COR-L47 (cell line): ENCODE measurements at regions not wholly inside any gene's neighbourhood (a gene's known extent, or its start where the extent isn't known, plus 50 kb on each side); places are given as distances from the start of the nearest gene placed in this dataset.

Experiments used
- DNase-seq: peaks from one replicate; lab custom pipeline; 2025; lab: John Stamatoyannopoulos, UW

DNA sequence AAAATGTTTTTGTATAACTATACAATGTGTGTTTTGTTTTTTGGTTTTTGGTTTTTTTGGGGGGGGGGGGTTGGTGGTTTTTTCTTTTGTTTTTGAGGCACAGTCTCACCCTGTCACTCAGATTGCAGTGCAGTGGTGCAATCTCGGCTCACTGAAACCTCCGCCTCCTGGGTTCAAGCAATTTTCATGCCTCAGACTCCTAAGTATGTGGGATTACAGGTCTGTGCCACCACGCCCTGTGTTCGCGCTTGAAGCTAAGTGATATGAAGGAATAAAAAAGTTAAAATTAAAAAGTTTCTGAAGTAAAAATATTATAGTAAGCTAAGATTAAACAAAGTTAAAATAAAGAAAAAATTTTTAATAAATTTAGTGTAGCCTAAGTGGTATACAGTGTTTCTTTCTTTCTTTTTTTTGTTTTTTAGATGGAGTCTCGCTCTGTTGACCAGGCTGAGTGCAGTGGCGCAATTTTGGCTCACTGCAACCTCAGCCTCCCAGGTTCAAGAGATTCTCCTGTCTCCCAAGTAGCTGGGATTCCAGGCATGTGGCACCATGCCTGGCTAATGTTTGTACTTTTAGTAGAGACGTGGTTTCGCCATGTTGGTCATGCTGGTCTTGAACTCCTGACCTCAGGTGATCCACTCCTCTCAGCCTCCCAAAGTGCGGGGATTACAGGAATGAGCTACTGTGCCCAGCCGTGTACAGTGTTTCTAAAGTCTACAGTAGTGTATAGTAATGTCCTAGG is 53.9 kb upstream of the TEX55 start:
- no peak for DNase-seq

DNA sequence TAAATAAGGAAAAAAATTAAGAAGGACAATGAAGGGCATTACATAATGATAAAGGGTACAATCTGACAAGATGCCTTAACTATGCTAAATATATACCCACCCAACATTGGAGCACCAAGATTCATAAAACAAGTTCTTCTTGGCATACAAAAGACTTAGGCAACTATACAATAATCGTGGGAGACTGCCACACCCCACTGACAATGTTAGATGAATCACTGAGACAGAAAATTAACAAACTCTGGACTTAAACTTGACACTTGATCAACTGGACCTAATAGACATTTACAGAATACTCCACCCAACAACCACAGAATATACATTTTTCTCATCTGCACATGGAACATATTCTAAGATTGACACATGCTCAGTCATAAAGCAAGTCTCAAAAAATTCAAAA is 53.2 kb upstream of the IGSF11 start:
- no peak for DNase-seq

DNA sequence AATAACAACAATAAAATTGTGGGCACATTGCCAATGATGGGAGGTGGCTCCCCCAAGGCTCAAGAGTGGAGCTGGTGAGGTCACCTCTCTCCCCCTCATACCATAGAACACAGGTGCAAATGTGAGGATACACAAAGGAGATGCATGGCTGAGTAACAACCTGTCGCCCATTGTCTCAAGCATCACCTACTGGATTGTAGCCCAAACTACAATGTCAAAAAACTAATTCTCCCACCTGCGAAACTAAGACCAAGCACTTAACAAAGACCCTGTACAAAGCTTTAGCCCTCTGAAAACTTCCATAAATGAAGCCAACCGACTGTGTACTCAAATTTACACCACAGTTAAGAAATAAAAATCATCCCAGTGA is 50.4 kb upstream of the IGSF11 start:
- peak; percentile 29 for DNase-seq

DNA sequence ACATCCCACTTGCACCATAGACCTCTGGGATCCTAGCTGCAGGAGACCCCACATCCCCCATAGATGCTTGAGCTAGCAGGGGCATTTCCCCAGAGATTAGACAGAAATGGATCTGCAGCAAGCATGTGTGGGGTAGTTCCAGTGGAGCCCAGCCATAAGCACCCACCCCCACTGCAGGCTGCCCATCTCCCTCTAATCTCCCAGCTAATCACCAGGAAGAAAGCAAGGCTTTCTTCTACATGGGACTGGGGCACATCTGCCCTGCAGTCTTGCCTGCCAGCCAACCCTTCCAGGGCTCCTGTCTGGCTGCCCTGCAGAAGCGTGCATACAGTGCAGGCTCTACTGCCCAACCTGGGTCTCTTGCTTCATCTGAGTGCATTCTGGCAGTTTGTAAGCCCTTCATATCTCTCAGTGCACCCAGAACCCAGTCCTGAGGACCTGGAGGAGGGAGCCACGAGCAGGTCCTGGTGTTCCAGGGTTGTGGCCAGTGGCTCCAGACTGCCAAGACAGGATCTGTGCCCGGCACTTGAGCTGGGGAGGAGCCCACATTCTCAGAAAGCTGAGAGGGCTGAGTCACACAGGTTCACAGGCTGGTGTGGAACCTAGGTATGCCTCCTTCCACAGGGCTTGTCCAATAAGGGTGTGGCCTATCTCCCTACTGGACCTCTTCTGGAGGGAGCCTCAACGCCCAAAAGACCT is 49.9 kb upstream of the IGSF11 start:
- DNase-seq, result no peak
